Chondrocyte (in vitro differentiated cells): ENCODE measurements at regions not wholly inside any gene's neighbourhood (a gene's known extent, or its start where the extent isn't known, plus 50 kb on each side); places are given as distances from the start of the nearest gene placed in this dataset.

Source experiments
- DNase-seq: peaks from one replicate; pipeline ENCODE4 v3.0.0; 2021; ENCODE audit warnings: mixed read lengths, low spot score
- H3K27ac Mint-ChIP-seq: one replicate; pipeline ENCODE4 v1.8.0; 2021; ENCODE audit warnings: mild to moderate bottlenecking, moderate library complexity, mixed read lengths; ENCODE audit not compliant: unreplicated experiment
- H3K27me3 Mint-ChIP-seq: 2 replicates; pipeline ENCODE4 v1.8.0; 2021; ENCODE audit warnings: low read depth, mixed read lengths
- H3K36me3 Mint-ChIP-seq: 2 replicates; pipeline ENCODE4 v1.8.0; 2021; ENCODE audit warnings: low read depth, mixed read lengths
- H3K4me1 Mint-ChIP-seq: 2 replicates; pipeline ENCODE4 v1.8.0; 2021; ENCODE audit warnings: low read depth, mild to moderate bottlenecking, mixed read lengths
- H3K4me3 Mint-ChIP-seq: one replicate; pipeline ENCODE4 v1.8.0; 2021; ENCODE audit warnings: mild to moderate bottlenecking, moderate library complexity, mixed read lengths; ENCODE audit not compliant: unreplicated experiment
- H3K9me3 Mint-ChIP-seq: 2 replicates; pipeline ENCODE4 v1.8.0; 2021; ENCODE audit warnings: low read depth, mixed read lengths
- CTCF ChIP-seq: fragments of 200-600 bp; sonication (generic); IDR thresholded peaks from 2 replicates; pipeline ENCODE4 v1.5.0; 2021; ENCODE audit warnings: antibody characterized with exemption, mild to moderate bottlenecking, moderate library complexity

- no peak for TF ChIP-seq CTCF
- no peaks in the 10 kb centered on the region for H3K36me3 Mint-ChIP-seq
These were observed 98.3 kb upstream of the SYNDIG1 start for GRCh38 chr20:24370911-24371695.

GRCh38 chr20:24370249-24370648, 99.2 kb upstream of the SYNDIG1 start:
- Mint-ChIP-seq H3K4me3 (no peak overlapping the region), H3K36me3 (no peaks in the 10 kb centered on the region), H3K4me1 (no peaks in the 10 kb centered on the region), H3K9me3 (no peaks in the 10 kb centered on the region), H3K27me3 (peaks cover 2% of the 10 kb centered on the region), H3K27ac (no peak overlapping the region)
- TF ChIP-seq CTCF, result no peak
- no peak for DNase-seq

More at GRCh38 chr20:24370911-24371695, 98.3 kb upstream of the SYNDIG1 start:
- no peak for DNase-seq
- Mint-ChIP-seq H3K9me3 (no peaks in the 10 kb centered on the region), H3K27ac (no peak overlapping the region), H3K27me3 (peaks cover 2% of the 10 kb centered on the region), H3K4me1 (peaks cover 3% of the 10 kb centered on the region), H3K4me3 (no peak overlapping the region)

GRCh38 chr20:24368253-24368652, 101.2 kb upstream of the SYNDIG1 start:
- Mint-ChIP-seq H3K4me3 (no peak overlapping the region), H3K4me1 (peaks cover 5% of the 10 kb centered on the region), H3K27ac (no peak overlapping the region), H3K27me3 (peaks cover 2% of the 10 kb centered on the region), H3K36me3 (no peaks in the 10 kb centered on the region), H3K9me3 (no peaks in the 10 kb centered on the region)
- DNase-seq, result no peak
- TF ChIP-seq CTCF, result no peak

- Mint-ChIP-seq H3K4me1 (peaks cover 5% of the 10 kb centered on the region), H3K27ac (no peak overlapping the region), H3K4me3 (no peak overlapping the region), H3K9me3 (peaks cover 8% of the 10 kb centered on the region), H3K27me3 (peaks cover 2% of the 10 kb centered on the region), H3K36me3 (peaks cover 4% of the 10 kb centered on the region)
- no peak for DNase-seq
- no peak for TF ChIP-seq CTCF
These were observed 103.0 kb upstream of the SYNDIG1 start for GRCh38 chr20:24366336-24367004.

- H3K4me1 Mint-ChIP-seq, result peaks cover 5% of the 10 kb centered on the region
- H3K27ac Mint-ChIP-seq, result no peak overlapping the region
- H3K4me3 Mint-ChIP-seq, result no peak overlapping the region
- no peak for DNase-seq
- H3K9me3 Mint-ChIP-seq, result peaks cover 8% of the 10 kb centered on the region
- TF ChIP-seq CTCF, result no peak
- peaks cover 4% of the 10 kb centered on the region for H3K36me3 Mint-ChIP-seq
- peaks cover 2% of the 10 kb centered on the region for H3K27me3 Mint-ChIP-seq
These were observed 103.8 kb upstream of the SYNDIG1 start for GRCh38 chr20:24365670-24366069.
